Endothelial cell of umbilical vein (primary cell): ENCODE measurements at regions not wholly inside any gene's neighbourhood (a gene's known extent, or its start where the extent isn't known, plus 50 kb on each side); places are given as distances from the start of the nearest gene placed in this dataset.

Source experiments
- BruUV-seq: library from RNA; stranded (reverse); fragments of 400-500 nt; replicated peaks from 2 replicates; lab custom pipeline; 2021; lab: Mats Ljungman, UMichigan
- CTCF ChIA-PET: fragments of 300-600, 350-600 bp; sonication (Branson Sonifier 250); formaldehyde crosslinking; loops from one replicate; lab custom pipeline; 2021; ENCODE audit warnings: antibody characterized with exemption, inconsistent platforms; lab: Charles Lee
- POLR2A ChIA-PET: fragments of 300-600, 350-600 bp; sonication (Branson Sonifier 250); formaldehyde crosslinking; loops from one replicate; lab custom pipeline; 2021; ENCODE audit warnings: antibody characterized with exemption, inconsistent platforms; lab: Charles Lee
- DNase-seq: peaks from one replicate; pipeline ENCODE4 v3.0.0-alpha.2; 2011; ENCODE audit warnings: low read depth, low spot score
- FAIRE-seq: peaks from 2 replicates; lab custom pipeline; 2011; peaks lifted over from hg19 to GRCh38; lab: Jason Lieb, UNC
- H2AFZ ChIP-seq: 2 replicates; pipeline ENCODE4 v1.6.0; 2012; ENCODE audit warnings: low read depth, low read length, control low read depth, inconsistent platforms
- H3K27ac ChIP-seq: 2 replicates; pipeline ENCODE4 v1.5.1; 2011; ENCODE audit warnings: low read depth, mild to moderate bottlenecking, control low read depth, low read length, moderate library complexity; ENCODE audit not compliant: insufficient read depth
- H3K27me3 ChIP-seq, 2 experiments: 2 replicates each; pipeline versions ENCODE4 v1.6.0 to v1.6.1; 2011; ENCODE audit warnings: low read length in 2 of 2, mixed read lengths in 1 of 2; ENCODE audit not compliant: control insufficient read depth in 2 of 2, insufficient read depth in 2 of 2
- H3K36me3 ChIP-seq, 2 experiments: 2 replicates in 1 of 2; 3 replicates in 1 of 2; pipeline ENCODE4 v1.5.1; 2011; ENCODE audit warnings: low read length in 2 of 2, mild to moderate bottlenecking in 1 of 2, moderate library complexity in 1 of 2; ENCODE audit not compliant: control insufficient read depth in 2 of 2, insufficient read depth in 2 of 2; ENCODE audit errors: extremely low read depth in 1 of 2
- H3K4me1 ChIP-seq: 3 replicates; pipeline ENCODE4 v1.5.1; 2011; ENCODE audit warnings: mild to moderate bottlenecking, low read length; ENCODE audit not compliant: control insufficient read depth, insufficient read depth; ENCODE audit errors: extremely low read depth
- H3K4me2 ChIP-seq: 2 replicates; pipeline ENCODE4 v1.6.1; 2011; ENCODE audit warnings: low read length, control low read depth, mixed read lengths; ENCODE audit not compliant: insufficient read depth
- H3K4me3 ChIP-seq, 3 experiments: fragments of 200-600 bp in 1 of 3; sonication (generic), shearing (Covaris generic) in 1 of 3; replicated peaks in 1 of 3; 2 replicates each; pipeline ENCODE4 v1.5.1; 2011 to 2016; ENCODE audit warnings: control low read depth in 3 of 3, low read length in 3 of 3, mild to moderate bottlenecking in 2 of 3, inconsistent platforms in 1 of 3, low read depth in 1 of 3, moderate library complexity in 1 of 3; ENCODE audit not compliant: insufficient read depth in 1 of 3
- H3K79me2 ChIP-seq: 2 replicates; pipeline ENCODE4 v1.6.0; 2012; ENCODE audit warnings: low read length, inconsistent platforms; ENCODE audit not compliant: control insufficient read depth, insufficient read depth
- H3K9ac ChIP-seq: replicated peaks from 2 replicates; pipeline ENCODE3; 2011; ENCODE audit warnings: low read length, control low read depth; ENCODE audit not compliant: insufficient read depth; ENCODE audit errors: extremely low read depth
- H3K9me1 ChIP-seq: replicated peaks from 3 replicates; pipeline ENCODE4 v1.6.0; 2011; ENCODE audit warnings: mild to moderate bottlenecking, low read length; ENCODE audit not compliant: control insufficient read depth, insufficient read depth; ENCODE audit errors: extremely low read depth
- H3K9me3 ChIP-seq: replicated peaks from 2 replicates; pipeline ENCODE4 v1.5.1; 2012; ENCODE audit warnings: low read length, inconsistent platforms; ENCODE audit not compliant: control insufficient read depth, insufficient read depth
- H4K20me1 ChIP-seq: replicated peaks from 2 replicates; pipeline ENCODE3; 2011; ENCODE audit warnings: mild to moderate bottlenecking, low read length; ENCODE audit not compliant: control insufficient read depth, insufficient read depth; ENCODE audit errors: extremely low read depth
- CTCF ChIP-seq, 2 donors: IDR thresholded peaks; 1 replicate in 1 of 2; 2 replicates in 1 of 2; pipeline ENCODE4 v1.5.1; 2011; ENCODE audit warnings: low read length in 2 of 2, mild to moderate bottlenecking in 2 of 2, moderate library complexity in 2 of 2, control low read depth in 1 of 2, inconsistent platforms in 1 of 2, low read depth in 1 of 2; ENCODE audit not compliant: insufficient read depth in 1 of 2; ENCODE audit errors: extremely low read depth in 1 of 2
- EZH2 ChIP-seq: IDR thresholded peaks from 2 replicates; pipeline ENCODE4 v1.6.1; 2012; ENCODE audit warnings: borderline replicate concordance, low read depth, mild to moderate bottlenecking, moderate library complexity, low read length, inconsistent platforms; ENCODE audit not compliant: severe bottlenecking
- FOS ChIP-seq: IDR thresholded peaks from 2 replicates; pipeline ENCODE4 v1.6.1; 2011; ENCODE audit warnings: mild to moderate bottlenecking, low read length, moderate library complexity, borderline replicate concordance; ENCODE audit not compliant: insufficient read depth
- GATA2 ChIP-seq: IDR thresholded peaks from 2 replicates; pipeline ENCODE4 v1.7.0; 2011; ENCODE audit warnings: low read depth, mild to moderate bottlenecking, moderate library complexity, mixed read lengths, low read length; ENCODE audit not compliant: insufficient read length, insufficient read depth
- JUN ChIP-seq: IDR thresholded peaks from 2 replicates; pipeline ENCODE4 v1.6.1; 2011; ENCODE audit warnings: borderline replicate concordance, low read depth; ENCODE audit not compliant: insufficient read length, insufficient read depth
- MAX ChIP-seq: IDR thresholded peaks from 2 replicates; pipeline ENCODE4 v1.6.1; 2011; ENCODE audit not compliant: insufficient read depth, insufficient read length
- MYC ChIP-seq: IDR thresholded peaks from one replicate; pipeline ENCODE4 v1.6.1; 2011; ENCODE audit warnings: mild to moderate bottlenecking, low read depth, low read length
- POLR2A ChIP-seq: IDR thresholded peaks from 2 replicates; pipeline ENCODE4 v1.6.1; 2012; ENCODE audit warnings: low read depth, mild to moderate bottlenecking, control low read depth, low read length
- POLR2AphosphoS5 ChIP-seq: IDR thresholded peaks from 2 replicates; pipeline ENCODE4 v1.6.1; 2012; ENCODE audit warnings: low read depth, mild to moderate bottlenecking, control low read depth, low read length, moderate library complexity; ENCODE audit not compliant: insufficient read depth
- dilution Hi-C: fragments of 300-500 bp; cut with MboI; formaldehyde crosslinking; loops from one replicate; pipeline ENCODE4 v1.15.0; 2019; ENCODE audit warnings: low sequenced_read_pairs; ENCODE audit not compliant: extremely low pct_ligation_motif_present
- intact Hi-C: fragments of 100-400 bp; cut with micrococcal nuclease; formaldehyde crosslinking; loops from one replicate; pipeline ENCODE4 v1.10.0; 2022

- Histone ChIP-seq H3K36me3 (no peaks in the 10 kb centered on the region), H3K9ac (no peak overlapping the region), H3K4me3 (no peak overlapping the region), H4K20me1 (no peaks in the 10 kb centered on the region), H3K27ac (no peak overlapping the region), H3K27me3 (no peaks in the 10 kb centered on the region), H3K79me2 (no peaks in the 10 kb centered on the region), H3K4me1 (no peaks in the 10 kb centered on the region), H3K4me2 (no peak overlapping the region), H3K9me1 (no peaks in the 10 kb centered on the region), H3K9me3 (no peaks in the 10 kb centered on the region), H2AFZ (no peak overlapping the region)
- no peak for DNase-seq
- POLR2A ChIA-PET: no interaction called here
- dilution Hi-C loops (no loop called here), intact Hi-C loops (no loop called here)
- CTCF ChIA-PET: no interaction called here
- TF ChIP-seq MAX: no peak
- TF ChIP-seq FOS: no peak
- TF ChIP-seq CTCF (IDR thresholded peaks at IDR 0.05; ENCODE audit: extremely low read depth in 1 of 2, insufficient read depth in 1 of 2, low read depth in 1 of 2, low read length in 2 of 2): no peak
- no peak for TF ChIP-seq MYC
- TF ChIP-seq POLR2AphosphoS5: no peak
- no peak for TF ChIP-seq JUN
- no peak for TF ChIP-seq EZH2
- no peak for TF ChIP-seq GATA2
- TF ChIP-seq POLR2A: no peak
- no TSS peak for BruUV-seq
- FAIRE-seq: no peak
These were observed 193.1 kb upstream of the UBE2E3 start for GRCh38 chr2:180787330-180787729.
